UCSD-AML1 (cell line): ENCODE measurements at regions not wholly inside any gene's neighbourhood (a gene's known extent, or its start where the extent isn't known, plus 50 kb on each side); places are given as distances from the start of the nearest gene placed in this dataset.

ENCODE experiments used
- DNase-seq: peaks from one replicate; lab custom pipeline; 2025; ENCODE audit not compliant: unreplicated experiment; lab: John Stamatoyannopoulos, UW

DNA sequence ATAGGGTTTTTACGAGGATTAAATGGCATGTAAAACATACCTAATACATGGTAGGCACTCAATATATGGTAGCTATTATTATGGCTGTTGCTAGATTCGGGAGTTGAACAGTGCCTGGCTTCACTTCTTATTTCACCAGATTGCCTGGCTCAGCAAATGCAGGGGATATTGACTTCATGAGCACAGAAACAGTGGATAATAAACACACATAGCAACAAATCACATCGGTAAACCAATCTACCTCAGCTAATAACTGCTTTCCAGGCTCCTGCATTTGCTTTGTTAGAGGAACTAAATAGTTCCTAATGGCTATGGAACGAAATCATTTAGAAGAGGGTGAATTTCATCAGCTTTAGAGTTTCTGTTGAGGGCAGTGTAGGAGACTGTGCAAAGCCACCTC, 105.2 kb upstream of the TMCC3 start:
- no peak for DNase-seq

DNA sequence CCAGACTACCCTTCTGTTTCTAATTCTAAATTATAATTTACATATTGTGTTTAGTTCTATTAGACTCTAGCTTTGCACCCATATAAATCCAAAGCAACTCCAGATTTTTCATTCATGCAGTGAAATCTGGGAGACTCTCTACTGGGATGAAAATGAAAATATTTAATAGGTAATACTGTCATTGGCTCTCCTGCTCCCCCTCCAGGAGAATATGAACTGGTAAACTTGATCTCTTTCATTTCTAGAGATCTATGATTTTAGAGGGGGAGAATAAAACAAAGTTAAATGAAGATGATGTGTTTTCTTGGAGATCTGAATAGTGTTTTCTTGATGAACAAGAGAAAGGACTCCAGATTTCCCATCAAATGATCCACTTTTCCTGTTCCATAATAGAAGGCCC, 104.3 kb upstream of the TMCC3 start:
- no peak for DNase-seq

DNA sequence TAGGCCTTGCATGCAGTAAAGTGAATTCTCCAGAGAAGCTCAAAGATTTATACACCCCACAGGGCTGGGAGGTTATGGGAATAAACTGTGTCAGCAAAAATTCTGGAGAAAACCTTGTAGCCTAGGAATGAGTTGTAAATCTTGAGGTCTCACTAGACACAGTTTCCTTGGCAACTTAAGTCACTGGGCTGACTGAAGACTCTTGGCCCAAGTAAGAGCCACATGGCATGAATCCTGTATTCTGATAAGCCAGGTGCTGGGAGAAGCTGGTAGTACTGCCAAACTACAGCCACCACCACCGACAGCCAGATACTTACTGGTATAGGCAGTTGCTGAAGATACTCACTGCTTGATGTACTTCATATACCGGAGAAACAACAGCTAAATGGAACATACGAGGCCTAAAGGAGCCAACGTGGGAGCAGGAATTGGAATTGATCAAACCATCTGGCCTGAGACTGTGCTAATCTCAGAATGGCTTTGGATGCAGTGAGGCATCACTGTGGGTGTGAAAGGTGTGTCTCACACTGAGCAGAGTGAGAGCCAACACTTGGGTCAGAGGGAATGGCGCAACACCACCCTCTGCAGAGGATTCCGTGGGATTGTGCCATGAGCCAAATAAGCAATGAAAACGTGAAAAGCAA, 102.8 kb upstream of the TMCC3 start:
- DNase-seq, result no peak

GRCh38 chr12:94750864-94751263, 100.5 kb upstream of the TMCC3 start:
- no peak for DNase-seq

GRCh38 chr12:94749890-94750289, 99.5 kb upstream of the TMCC3 start:
- DNase-seq, result no peak

GRCh38 chr12:94749455-94749854, 99.1 kb upstream of the TMCC3 start:
- no peak for DNase-seq

GRCh38 chr12:94748726-94749421, 98.5 kb upstream of the TMCC3 start:
- DNase-seq, result no peak

- no peak for DNase-seq
Measured at GRCh38 chr12:94745562-94745961, 95.2 kb upstream of the TMCC3 start.

DNA sequence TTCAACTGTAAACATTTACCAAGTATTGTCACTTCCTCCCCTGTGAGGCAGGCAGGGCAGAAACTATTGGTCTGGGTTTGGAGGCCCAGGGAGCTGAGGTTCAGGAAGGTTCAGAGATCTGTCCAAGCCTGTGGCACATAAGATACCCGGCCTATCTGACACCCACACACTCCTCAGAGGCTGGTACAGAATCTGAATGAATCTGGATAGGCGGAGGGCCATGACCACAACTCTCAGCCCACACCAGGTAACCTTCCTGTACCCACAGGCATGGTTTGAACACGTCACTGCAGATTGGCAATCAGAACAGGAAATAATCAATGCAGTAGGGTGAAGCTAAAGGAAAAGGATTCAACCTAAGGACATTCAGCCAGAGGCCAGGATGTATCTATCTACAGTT, 92.8 kb upstream of the TMCC3 start:
- DNase-seq, result no peak

GRCh38 chr12:94740601-94741362, 90.4 kb upstream of the TMCC3 start:
- no peak for DNase-seq

DNA sequence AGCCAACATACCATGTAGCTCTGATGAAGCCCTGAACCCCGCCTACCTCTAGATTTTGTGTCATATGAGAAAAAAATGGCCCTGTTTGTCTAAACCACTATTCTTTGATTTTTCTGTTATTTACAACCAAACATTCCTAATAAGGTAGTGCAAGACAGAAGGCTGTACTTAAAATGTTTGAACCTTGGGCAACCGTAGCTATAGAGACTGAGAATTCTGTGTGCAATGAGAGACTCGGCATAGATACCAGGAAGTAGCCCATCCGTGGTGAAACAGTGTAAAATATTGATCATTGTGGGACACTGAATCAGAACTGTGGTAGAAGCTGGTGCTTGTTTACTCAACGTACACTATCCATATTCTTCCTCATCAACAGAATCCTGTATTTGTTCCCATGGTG, 86.5 kb upstream of the TMCC3 start:
- no peak for DNase-seq

- no peak for DNase-seq
Measured at GRCh38 chr12:94736004-94736403, 85.6 kb upstream of the TMCC3 start.

DNA sequence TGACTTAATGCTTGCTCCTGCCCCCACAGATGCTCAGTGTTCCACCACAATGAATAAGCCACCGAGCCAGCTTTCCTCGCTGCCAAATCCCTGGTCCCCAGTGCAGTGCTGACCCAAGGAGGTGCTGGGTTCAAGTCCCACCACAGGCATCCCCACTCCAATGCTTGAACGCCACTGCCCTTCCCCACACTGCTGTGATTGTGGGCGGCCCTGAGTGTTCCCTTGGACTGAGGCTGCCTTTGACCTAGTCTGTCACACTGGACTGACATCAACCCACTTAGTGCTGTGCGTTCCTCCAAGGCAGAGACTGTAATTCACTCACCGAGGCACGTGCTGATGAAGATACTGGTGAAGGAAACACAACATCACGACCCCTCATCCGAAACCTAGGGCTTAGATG, 83.4 kb upstream of the TMCC3 start:
- DNase-seq, result no peak

DNA sequence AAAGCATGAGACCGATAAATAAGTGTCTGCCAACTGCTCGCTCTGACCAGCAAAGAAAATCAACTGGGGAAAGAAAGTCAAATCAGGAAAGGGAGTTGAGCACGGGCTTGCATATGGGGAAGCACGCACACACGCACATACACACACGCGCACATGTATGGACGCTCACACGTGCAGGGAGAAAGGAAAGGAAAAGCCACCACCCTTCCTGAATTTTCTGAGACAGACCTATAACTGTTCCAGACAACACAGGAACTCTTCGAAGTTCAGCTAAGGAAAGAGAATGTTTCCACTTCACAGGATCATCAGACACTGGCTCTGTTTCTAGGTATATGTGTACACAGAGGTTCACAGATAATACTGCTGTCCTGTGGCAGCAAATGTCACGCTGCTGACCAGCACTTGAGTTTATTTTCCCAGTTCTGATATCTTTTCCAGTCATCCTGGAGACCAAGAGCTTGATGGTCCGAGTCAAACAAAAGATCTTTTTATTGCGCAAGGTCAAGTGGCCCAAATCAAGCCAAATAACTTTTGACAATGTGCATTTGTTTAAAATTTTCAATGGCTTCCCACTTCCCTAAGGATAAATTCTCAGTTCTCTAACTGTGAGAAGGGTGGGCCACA, 82.1 kb upstream of the TMCC3 start:
- DNase-seq, result no peak

GRCh38 chr12:94731733-94732360, 81.5 kb upstream of the TMCC3 start:
- no peak for DNase-seq

DNA sequence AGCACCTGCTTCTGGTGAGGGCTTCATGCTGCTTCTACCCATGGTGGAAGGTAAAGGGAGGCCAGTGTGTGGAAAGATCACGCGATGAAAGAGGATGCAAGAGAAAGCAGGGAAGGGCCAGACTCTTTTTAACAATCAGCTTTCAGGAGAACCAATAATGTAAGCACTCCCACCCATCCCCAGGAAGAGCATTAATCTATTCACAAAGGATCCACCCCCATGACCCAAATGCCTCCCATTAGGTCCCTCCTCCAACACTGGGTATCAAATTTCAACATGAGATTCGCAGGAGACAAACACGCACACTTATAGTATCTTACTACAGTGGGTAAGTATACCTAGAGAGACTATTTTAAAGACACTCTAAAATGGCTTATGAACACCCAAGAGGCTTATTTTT, 80.5 kb upstream of the TMCC3 start:
- no peak for DNase-seq

- no peak for DNase-seq
Measured at GRCh38 chr12:94726236-94726835, 76.0 kb upstream of the TMCC3 start.

DNA sequence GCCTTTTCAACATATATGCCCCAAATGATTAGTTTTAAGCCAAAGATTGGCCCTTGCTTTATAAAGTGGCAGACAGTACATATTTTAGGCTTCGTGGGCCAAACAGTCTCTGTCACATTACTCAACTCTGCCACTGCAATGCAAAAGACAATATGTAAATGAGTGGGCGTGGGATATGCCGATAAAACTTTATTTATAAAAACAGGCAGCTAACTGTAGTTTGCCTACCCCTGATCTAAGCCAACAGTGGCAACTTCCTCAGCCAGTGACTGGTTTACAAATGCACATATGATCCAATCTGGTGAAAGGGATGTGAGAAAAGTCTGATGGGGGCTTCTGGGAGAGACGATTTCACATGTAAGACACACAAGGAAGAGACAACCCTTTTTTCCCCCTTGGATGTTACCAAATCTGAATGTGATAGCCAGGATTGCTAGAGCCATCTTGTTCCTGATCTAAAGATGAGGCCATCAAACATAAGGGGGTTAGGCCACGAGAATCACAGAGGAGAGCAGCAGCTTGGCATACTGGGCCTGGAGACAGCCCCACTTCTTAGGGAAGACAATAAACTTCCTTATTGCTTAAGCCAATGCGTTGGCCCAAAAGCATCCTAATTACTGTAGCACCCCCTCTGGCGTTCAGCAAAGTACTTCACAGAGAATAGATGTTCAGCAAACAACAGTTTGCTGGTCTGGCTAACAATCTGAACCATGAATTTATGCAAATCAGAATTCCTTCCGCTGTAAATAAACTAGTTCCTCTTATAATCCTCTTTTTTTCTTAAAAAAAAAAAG, 75.2 kb upstream of the TMCC3 start:
- DNase-seq, result no peak

DNA sequence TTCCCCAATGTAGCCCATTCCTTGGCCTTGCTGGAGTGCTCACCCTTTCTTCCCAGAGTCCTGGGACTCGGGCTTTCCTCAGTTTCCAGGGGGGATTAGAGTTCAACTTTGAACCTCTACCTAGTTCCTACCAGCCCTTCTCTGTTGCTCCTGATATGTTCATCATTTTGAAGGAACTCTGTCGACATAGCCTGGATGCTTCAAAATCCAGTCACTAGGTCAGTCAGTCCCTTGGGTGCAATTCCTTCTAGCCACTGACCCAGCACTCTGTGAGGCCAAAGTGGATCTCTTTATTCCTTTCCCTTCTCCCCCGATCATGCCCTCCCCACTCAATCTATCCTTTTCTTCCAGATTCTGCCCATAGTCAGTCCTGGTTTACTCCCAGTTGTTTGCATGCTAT, 72.3 kb upstream of the TMCC3 start:
- DNase-seq, result no peak

DNA sequence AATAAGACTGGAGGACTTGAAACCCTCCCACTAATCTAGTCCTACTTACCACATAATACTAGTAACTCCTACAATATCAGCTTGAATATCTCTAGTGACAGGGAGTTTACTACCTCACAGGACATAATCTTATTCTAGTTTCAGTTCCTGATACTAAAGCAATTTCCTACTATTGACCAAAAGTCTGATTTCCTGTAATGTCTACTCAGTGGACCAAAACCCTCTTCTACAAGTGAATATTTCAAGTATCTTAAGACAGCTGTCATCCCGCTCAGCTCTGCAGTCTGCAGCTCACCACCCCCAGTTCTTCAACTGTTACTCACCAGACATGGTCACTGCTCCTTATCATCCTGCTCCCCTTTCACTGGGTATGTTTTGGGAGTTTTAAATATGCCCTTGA, 70.8 kb upstream of the TMCC3 start:
- DNase-seq, result no peak
